Body of pancreas (tissue), 4 donors: ENCODE measurements at regions not wholly inside any gene's neighbourhood (a gene's known extent, or its start where the extent isn't known, plus 50 kb on each side); places are given as distances from the start of the nearest gene placed in this dataset.

ENCODE experiments used
- ATAC-seq: fragments of 150-250 bp; one replicate; pipeline ENCODE4 v1.9.1; 2016
- DNase-seq, 4 donors: peaks; one replicate each; pipeline ENCODE4 v3.0.0-alpha.2; 2019
- H3K27ac ChIP-seq, 4 donors: fragments of 200-600 bp; sonication (generic); 1 replicate in 3 of 4; 2 replicates in 1 of 4; pipeline versions ENCODE4 v1.5.1 to v1.6.1; 2016 to 2019; ENCODE audit warnings: mild to moderate bottlenecking in 1 of 4, mixed read lengths in 1 of 4, moderate library complexity in 1 of 4
- H3K27me3 ChIP-seq, 2 donors: fragments of 200-600 bp; sonication (generic); one replicate each; pipeline ENCODE4 v1.6.0; 2016; ENCODE audit warnings: mild to moderate bottlenecking in 1 of 2
- H3K36me3 ChIP-seq, 2 donors: fragments of 200-600 bp; sonication (generic); replicated peaks in 1 of 2; 2 replicates each; pipeline ENCODE4 v1.5.1; 2016; ENCODE audit warnings: low read depth in 2 of 2; ENCODE audit not compliant: insufficient read depth in 1 of 2
- H3K4me1 ChIP-seq: fragments of 200-600 bp; sonication (generic); one replicate; pipeline ENCODE4 v1.6.0; 2016
- H3K4me3 ChIP-seq, 2 donors: fragments of 200-600 bp; sonication (generic); 1 replicate in 1 of 2; 2 replicates in 1 of 2; pipeline ENCODE4 v1.5.1; 2016 to 2019
- H3K9me3 ChIP-seq, 3 donors: fragments of 200-600 bp; sonication (generic); 1 replicate in 2 of 3; 2 replicates in 1 of 3; pipeline ENCODE4 v1.5.1; 2016
- CTCF ChIP-seq, 7 experiments: fragments of 450-650 bp in 4 of 7; fragments of 200-600 bp in 3 of 7; sonication (generic) in 3 of 7; IDR thresholded peaks; one replicate each; pipeline ENCODE4 v1.5.1; 2016 to 2019; ENCODE audit warnings: antibody characterized with exemption in 7 of 7
- POLR2A ChIP-seq, 3 donors: fragments of 450-650 bp; IDR thresholded peaks; one replicate each; pipeline ENCODE4 v1.6.1; 2016; ENCODE audit warnings: antibody characterized with exemption in 3 of 3, mild to moderate bottlenecking in 2 of 3
- WGBS, 2 donors: methylation state at CpG; one replicate each; pipeline ENCODE4 v1.1.5; 2017; 5-methylcytosine and 5-hydroxymethylcytosine counted together
- intact Hi-C: fragments of 100-400 bp; cut with DNase I; formaldehyde crosslinking; loops from one replicate; pipeline ENCODE4 v1.15.1; 2023

- Histone ChIP-seq H3K4me3 (no peak overlapping the region), H3K27me3 (no peaks in the 10 kb centered on the region), H3K27ac (no peak overlapping the region), H3K36me3 (no peaks in the 10 kb centered on the region), H3K9me3 (no peaks in the 10 kb centered on the region), H3K4me1 (peaks cover 11% of the 10 kb centered on the region)
- DNase-seq (no peak), ATAC-seq (no peak)
- 77 to 82% methylated on average over 4 of the region's 4 CpGs for WGBS, 2 donors
- TF ChIP-seq CTCF (IDR thresholded peaks at IDR 0.05) (no peak), POLR2A (IDR thresholded peaks at IDR 0.05) (no peak)
- intact Hi-C loops: no loop called here
These were observed 285.6 kb upstream of the SGK1 start for GRCh38 chr6:134603561-134603960.

DNA sequence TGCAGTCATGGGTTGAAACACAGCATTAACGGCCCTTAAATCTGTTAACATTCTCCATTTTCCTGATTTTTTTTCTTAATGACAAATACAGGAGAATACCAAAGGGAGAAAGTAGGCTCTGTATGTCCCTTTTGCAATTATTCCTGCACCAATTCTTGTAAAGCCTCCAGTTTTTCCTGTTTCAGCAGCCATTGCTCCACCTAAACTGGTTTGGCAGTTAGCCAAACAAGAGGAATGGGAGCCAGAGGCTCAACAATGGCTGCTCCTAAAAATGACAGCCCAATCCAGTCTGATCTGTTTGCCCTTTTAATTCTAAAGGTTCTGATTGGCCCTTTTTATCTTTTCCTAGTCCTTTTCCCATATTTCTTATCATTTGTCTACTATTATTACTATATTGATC is 284.2 kb upstream of the SGK1 start:
- TF ChIP-seq CTCF (IDR thresholded peaks at IDR 0.05) (no peak), POLR2A (IDR thresholded peaks at IDR 0.05) (no peak)
- Histone ChIP-seq H3K4me3 (no peak overlapping the region), H3K9me3 (no peaks in the 10 kb centered on the region), H3K27me3 (no peaks in the 10 kb centered on the region), H3K36me3 (no peaks in the 10 kb centered on the region), H3K27ac (no peak overlapping the region), H3K4me1 (peaks cover 11% of the 10 kb centered on the region)
- DNase-seq (no peak), ATAC-seq (no peak)
- intact Hi-C loops: no loop called here
- WGBS, 2 donors: 81 to 88% methylated on average over 1 of the region's 1 CpG

DNA sequence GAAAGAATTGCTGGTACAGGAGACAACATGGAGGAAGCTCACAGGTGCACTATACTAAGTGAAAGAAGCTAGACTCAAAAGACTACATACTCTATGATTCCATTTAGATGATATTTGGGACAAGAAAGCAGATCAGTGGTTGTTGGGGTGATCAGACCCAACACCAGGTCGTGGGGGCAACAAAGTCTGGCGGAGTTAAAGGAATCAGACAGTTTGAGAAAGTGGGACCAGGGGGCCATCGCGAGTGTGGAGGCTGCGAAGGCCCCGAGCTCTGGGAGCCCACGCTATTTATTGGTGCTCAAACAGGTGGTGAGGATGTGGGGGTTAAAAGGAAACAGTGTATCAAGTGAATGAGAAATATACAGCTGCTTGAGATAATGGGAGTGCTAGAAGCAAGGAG is 282.8 kb upstream of the SGK1 start:
- H3K27ac ChIP-seq: no peak overlapping the region
- WGBS, 2 donors: 78 to 93% methylated on average over 7 of the region's 7 CpGs
- no peaks in the 10 kb centered on the region for H3K9me3 ChIP-seq
- ATAC-seq (no peak), DNase-seq (no peak)
- H3K27me3 ChIP-seq: no peaks in the 10 kb centered on the region
- H3K4me3 ChIP-seq: no peak overlapping the region
- H3K36me3 ChIP-seq: no peaks in the 10 kb centered on the region
- TF ChIP-seq POLR2A (IDR thresholded peaks at IDR 0.05) (no peak), CTCF (IDR thresholded peaks at IDR 0.05) (no peak)
- H3K4me1 ChIP-seq: peaks cover 11% of the 10 kb centered on the region
- intact Hi-C loops: no loop called here

- H3K4me1 ChIP-seq: peaks cover 11% of the 10 kb centered on the region
- no peak for TF ChIP-seq CTCF (IDR thresholded peaks at IDR 0.05)
- no peak overlapping the region for H3K27ac ChIP-seq
- ATAC-seq: no peak
- H3K9me3 ChIP-seq: no peaks in the 10 kb centered on the region
- intact Hi-C loops: no loop called here
- no peak overlapping the region for H3K4me3 ChIP-seq
- peak; percentile 19 to 61 (median 40) for DNase-seq
- H3K36me3 ChIP-seq: no peaks in the 10 kb centered on the region
- no peaks in the 10 kb centered on the region for H3K27me3 ChIP-seq
- WGBS, 2 donors: 32 to 37% methylated on average over 3 of the region's 3 CpGs
These were observed 281.2 kb upstream of the SGK1 start for GRCh38 chr6:134599079-134599478.

GRCh38 chr6:134596191-134596590 is 278.3 kb upstream of the SGK1 start:
- no peaks in the 10 kb centered on the region for H3K27me3 ChIP-seq
- no peak for TF ChIP-seq CTCF (IDR thresholded peaks at IDR 0.05)
- TF ChIP-seq POLR2A (IDR thresholded peaks at IDR 0.05): no peak
- H3K27ac ChIP-seq: no peak overlapping the region
- H3K4me1 ChIP-seq: peaks cover 11% of the 10 kb centered on the region
- H3K4me3 ChIP-seq: no peak overlapping the region
- DNase-seq (no peak), ATAC-seq (no peak)
- WGBS, 2 donors: 100% methylated on average over 1 of the region's 1 CpG
- intact Hi-C loops: no loop called here
- no peaks in the 10 kb centered on the region for H3K36me3 ChIP-seq
- H3K9me3 ChIP-seq: no peaks in the 10 kb centered on the region
